Liver (tissue), 8 donors: ENCODE measurements at regions not wholly inside any gene's neighbourhood (a gene's known extent, or its start where the extent isn't known, plus 50 kb on each side); places are given as distances from the start of the nearest gene placed in this dataset.

Experiments used
- DNase-seq: peaks from one replicate; pipeline ENCODE4 v3.0.0-alpha.2; 2017; ENCODE audit warnings: low spot score
- H3K27ac ChIP-seq, 2 donors: one replicate each; pipeline ENCODE4 v1.7.0; 2013; ENCODE audit warnings: inconsistent platforms in 2 of 2, low read length in 2 of 2, control low read depth in 1 of 2, low read depth in 1 of 2, mild to moderate bottlenecking in 1 of 2
- H3K27me3 ChIP-seq, 4 donors: one replicate each; pipeline versions ENCODE4 v1.6.1 to v1.7.0; 2013; ENCODE audit warnings: low read length in 3 of 4, inconsistent platforms in 1 of 4, mild to moderate bottlenecking in 1 of 4, moderate library complexity in 1 of 4; ENCODE audit not compliant: control insufficient read depth in 4 of 4, insufficient read depth in 4 of 4
- H3K36me3 ChIP-seq, 4 donors: one replicate each; pipeline versions ENCODE4 v1.6.1 to v1.7.0; 2013; ENCODE audit warnings: low read length in 3 of 4, mild to moderate bottlenecking in 3 of 4, low read depth in 1 of 4, moderate library complexity in 1 of 4; ENCODE audit not compliant: control insufficient read depth in 4 of 4, insufficient read depth in 3 of 4
- H3K4me1 ChIP-seq, 4 donors: one replicate each; pipeline versions ENCODE4 v1.6.1 to v1.7.0; 2013; ENCODE audit warnings: low read length in 3 of 4, mild to moderate bottlenecking in 3 of 4, moderate library complexity in 1 of 4; ENCODE audit not compliant: control insufficient read depth in 4 of 4, insufficient read depth in 4 of 4
- H3K4me3 ChIP-seq, 3 donors: one replicate each; pipeline versions ENCODE4 v1.6.1 to v1.7.0; 2013; ENCODE audit warnings: low read length in 3 of 3, control low read depth in 1 of 3, low read depth in 1 of 3, mild to moderate bottlenecking in 1 of 3
- H3K9ac ChIP-seq, 2 donors: one replicate each; pipeline ENCODE4 v1.7.0; 2013; ENCODE audit warnings: low read length in 2 of 2, mild to moderate bottlenecking in 2 of 2, moderate library complexity in 2 of 2, control low read depth in 1 of 2, low read depth in 1 of 2
- H3K9me3 ChIP-seq, 4 donors: one replicate each; pipeline versions ENCODE4 v1.6.1 to v1.7.0; 2013; ENCODE audit warnings: low read length in 3 of 4; ENCODE audit not compliant: control insufficient read depth in 4 of 4
- ATF3 ChIP-seq: IDR thresholded peaks from 2 replicates; pipeline ENCODE4 v1.6.1; 2016; ENCODE audit warnings: antibody characterized with exemption
- CTCF ChIP-seq: fragments of 150-350 bp; IDR thresholded peaks from 2 replicates; pipeline ENCODE4 v1.5.1; 2017; ENCODE audit warnings: improper control_type of control experiment, low read depth, low read length; ENCODE audit not compliant: missing input control
- FOXA1 ChIP-seq: IDR thresholded peaks from 2 replicates; pipeline ENCODE4 v1.6.1; 2016; ENCODE audit warnings: antibody characterized with exemption
- GABPA ChIP-seq, 2 donors: IDR thresholded peaks in 1 of 2; conservative IDR thresholded peaks in 1 of 2; 2 replicates each; pipeline ENCODE4 v1.6.1; 2016; ENCODE audit warnings: antibody characterized with exemption in 2 of 2, mild to moderate bottlenecking in 1 of 2, moderate library complexity in 1 of 2
- HNF4A ChIP-seq, 2 donors: conservative IDR thresholded peaks; 2 replicates each; pipeline ENCODE4 v1.6.1; 2016; ENCODE audit warnings: antibody characterized with exemption in 2 of 2, mild to moderate bottlenecking in 2 of 2
- HNF4G ChIP-seq: IDR thresholded peaks from 2 replicates; pipeline ENCODE4 v1.6.1; 2016; ENCODE audit warnings: antibody characterized with exemption
- JUND ChIP-seq, 2 donors: IDR thresholded peaks; 2 replicates each; pipeline ENCODE4 v1.6.1; 2016; ENCODE audit warnings: antibody characterized with exemption in 2 of 2
- MAX ChIP-seq: IDR thresholded peaks from 2 replicates; pipeline ENCODE4 v1.6.1; 2016; ENCODE audit warnings: antibody characterized with exemption
- NR2F2 ChIP-seq: IDR thresholded peaks from 2 replicates; pipeline ENCODE4 v1.6.1; 2016; ENCODE audit warnings: antibody characterized with exemption
- RAD21 ChIP-seq, 2 donors: IDR thresholded peaks; 2 replicates each; pipeline ENCODE4 v1.6.1; 2016; ENCODE audit warnings: antibody characterized with exemption in 2 of 2, mild to moderate bottlenecking in 2 of 2
- REST ChIP-seq: IDR thresholded peaks from 2 replicates; pipeline ENCODE4 v1.6.1; 2016; ENCODE audit warnings: antibody characterized with exemption, mild to moderate bottlenecking
- TAF1 ChIP-seq: conservative IDR thresholded peaks from 2 replicates; pipeline ENCODE4 v1.6.1; 2016; ENCODE audit warnings: antibody characterized with exemption, mild to moderate bottlenecking
- YY1 ChIP-seq: IDR thresholded peaks from 2 replicates; pipeline ENCODE4 v1.6.1; 2016; ENCODE audit warnings: antibody characterized with exemption, mild to moderate bottlenecking
- ZBTB33 ChIP-seq: IDR thresholded peaks from 2 replicates; pipeline ENCODE4 v1.6.1; 2016; ENCODE audit warnings: antibody characterized with exemption
- WGBS: extraction: QIAGEN DNeasy Blood & Tissue Kit; methylation state at CpG from one replicate; pipeline ENCODE4 v1.1.7; 2013; 5-methylcytosine and 5-hydroxymethylcytosine counted together
- donor health status: healthy.
- donor health status: healthy.
- donor health status: healthy.
- donor health status: healthy.
- donor health status: healthy.

- no peak for TF ChIP-seq YY1
- no peak for TF ChIP-seq GABPA (IDR thresholded peaks at IDR 0.05 in 1 of 2, conservative IDR thresholded peaks at IDR 0.05 in 1 of 2)
- no peak for TF ChIP-seq HNF4G
- TF ChIP-seq NR2F2 = no peak
- no peak for TF ChIP-seq CTCF
- TF ChIP-seq ATF3 = no peak
- no peak for TF ChIP-seq JUND (IDR thresholded peaks at IDR 0.05)
- TF ChIP-seq TAF1 = no peak
- 46% methylated on average over 3 of the region's 3 CpGs for WGBS
- Histone ChIP-seq H3K27ac (no peak overlapping the region), H3K9me3 (no peaks in the 10 kb centered on the region), H3K9ac (no peak overlapping the region), H3K27me3 (peaks cover 0 to 6% (median 0%) of the 10 kb centered on the region in 4 donors), H3K4me3 (no peak overlapping the region), H3K36me3 (no peaks in the 10 kb centered on the region), H3K4me1 (no peaks in the 10 kb centered on the region)
- DNase-seq = no peak
Measured at GRCh38 chrX:30414144-30414543, 105.0 kb upstream of the NR0B1 start.

- H3K4me3 ChIP-seq = no peak overlapping the region
- H3K4me1 ChIP-seq = no peaks in the 10 kb centered on the region
- H3K9ac ChIP-seq = no peak overlapping the region
- no peaks in the 10 kb centered on the region for H3K27me3 ChIP-seq
- no peaks in the 10 kb centered on the region for H3K36me3 ChIP-seq
- no peaks in the 10 kb centered on the region for H3K9me3 ChIP-seq
- no peak overlapping the region for H3K27ac ChIP-seq
- 56% methylated on average over 1 of the region's 1 CpG for WGBS
- TF ChIP-seq HNF4G (no peak), MAX (no peak), RAD21 (IDR thresholded peaks at IDR 0.05) (no peak), ZBTB33 (no peak), YY1 (no peak), TAF1 (no peak), FOXA1 (no peak)
- no peak for DNase-seq
Measured at GRCh38 chrX:30402366-30402765, 93.2 kb upstream of the NR0B1 start.

- no peaks in the 10 kb centered on the region for H3K36me3 ChIP-seq
- DNase-seq = no peak
- H3K27me3 ChIP-seq = peaks cover 0 to 3% (median 1%) of the 10 kb centered on the region in 4 donors
- no peaks in the 10 kb centered on the region for H3K4me1 ChIP-seq
- H3K27ac ChIP-seq = no peak overlapping the region
- no peak for TF ChIP-seq GABPA (IDR thresholded peaks at IDR 0.05 in 1 of 2, conservative IDR thresholded peaks at IDR 0.05 in 1 of 2)
- no peak for TF ChIP-seq MAX
- no peak for TF ChIP-seq YY1
- TF ChIP-seq JUND (IDR thresholded peaks at IDR 0.05) = no peak
- no peak for TF ChIP-seq HNF4G
- no peak for TF ChIP-seq HNF4A (conservative IDR thresholded peaks at IDR 0.05)
- no peak for TF ChIP-seq REST
- TF ChIP-seq ATF3 = no peak
- H3K4me3 ChIP-seq = no peak overlapping the region
- no peak overlapping the region for H3K9ac ChIP-seq
- WGBS = 90% methylated on average over 3 of the region's 3 CpGs
- no peaks in the 10 kb centered on the region for H3K9me3 ChIP-seq
Measured at GRCh38 chrX:30388325-30388724, 79.1 kb upstream of the NR0B1 start.
